CD14-positive monocyte (primary cell): ENCODE measurements at regions not wholly inside any gene's neighbourhood (a gene's known extent, or its start where the extent isn't known, plus 50 kb on each side); places are given as distances from the start of the nearest gene placed in this dataset.

Source experiments
- DNase-seq, 3 donors: peaks; one replicate each; pipeline ENCODE4 v3.0.0-alpha.2; 2011 to 2022
- H2AFZ ChIP-seq: 2 replicates; pipeline ENCODE4 v1.6.0; 2012; ENCODE audit warnings: mild to moderate bottlenecking, low read depth, low read length, inconsistent platforms; ENCODE audit not compliant: insufficient read depth, poor library complexity, severe bottlenecking
- H3K27ac ChIP-seq, 2 donors: 1 replicate in 1 of 2; 2 replicates in 1 of 2; pipeline ENCODE4 v1.5.1; 2012 to 2013; ENCODE audit warnings: low read length in 2 of 2, control low read depth in 1 of 2, inconsistent platforms in 1 of 2, low read depth in 1 of 2, mild to moderate bottlenecking in 1 of 2
- H3K27me3 ChIP-seq, 2 donors: one replicate each; pipeline versions ENCODE4 v1.6.0 to v1.6.1; 2011 to 2013; ENCODE audit warnings: low read length in 2 of 2; ENCODE audit not compliant: control insufficient read depth in 2 of 2, insufficient read depth in 2 of 2
- H3K36me3 ChIP-seq, 2 donors: replicated peaks in 1 of 2; 1 replicate in 1 of 2; 2 replicates in 1 of 2; pipeline versions ENCODE4 v1.5.1 to v1.6.1; 2012 to 2013; ENCODE audit warnings: low read length in 2 of 2, control low read depth in 1 of 2, inconsistent platforms in 1 of 2, mild to moderate bottlenecking in 1 of 2; ENCODE audit not compliant: insufficient read depth in 2 of 2, control insufficient read depth in 1 of 2
- H3K4me1 ChIP-seq, 2 donors: 1 replicate in 1 of 2; 2 replicates in 1 of 2; pipeline versions ENCODE4 v1.5.1 to v1.6.1; 2012 to 2013; ENCODE audit warnings: low read length in 2 of 2, control low read depth in 1 of 2, inconsistent platforms in 1 of 2, mild to moderate bottlenecking in 1 of 2, moderate library complexity in 1 of 2; ENCODE audit not compliant: insufficient read depth in 2 of 2, control insufficient read depth in 1 of 2
- H3K4me2 ChIP-seq: replicated peaks from 2 replicates; pipeline ENCODE3; 2012; ENCODE audit warnings: low read length, moderate library complexity, mild to moderate bottlenecking; ENCODE audit not compliant: poor library complexity, severe bottlenecking; ENCODE audit errors: extremely low read depth
- H3K4me3 ChIP-seq, 3 experiments: fragments of 200-600 bp in 1 of 3; sonication (generic) in 1 of 3; replicated peaks in 1 of 3; 1 replicate in 2 of 3; 2 replicates in 1 of 3; pipeline ENCODE4 v1.5.1; 2011 to 2013; ENCODE audit warnings: low read length in 3 of 3, mild to moderate bottlenecking in 3 of 3, control low read depth in 2 of 3, low read depth in 2 of 3, inconsistent platforms in 1 of 3, moderate library complexity in 1 of 3
- H3K79me2 ChIP-seq: 2 replicates; pipeline ENCODE4 v1.6.0; 2012; ENCODE audit warnings: mild to moderate bottlenecking, control low read depth, inconsistent platforms, low read length, moderate library complexity; ENCODE audit not compliant: insufficient read depth
- H3K9ac ChIP-seq: 2 replicates; pipeline ENCODE4 v1.6.0; 2017; ENCODE audit warnings: low read length, mild to moderate bottlenecking; ENCODE audit not compliant: insufficient read depth, poor library complexity, severe bottlenecking
- H3K9me3 ChIP-seq, 2 donors: replicated peaks in 1 of 2; 1 replicate in 1 of 2; 2 replicates in 1 of 2; pipeline versions ENCODE4 v1.5.1 to v1.6.1; 2012 to 2013; ENCODE audit warnings: low read length in 2 of 2, control low read depth in 1 of 2; ENCODE audit not compliant: control insufficient read depth in 1 of 2, insufficient read depth in 1 of 2
- H4K20me1 ChIP-seq: 2 replicates; pipeline ENCODE4 v1.6.0; 2012; ENCODE audit warnings: mild to moderate bottlenecking, low read length, control low read depth, moderate library complexity; ENCODE audit not compliant: insufficient read depth
- H3K27ac Mint-ChIP-seq, 7 donors: one replicate each; pipeline ENCODE4 v1.8.0; 2020; ENCODE audit warnings: mild to moderate bottlenecking in 7 of 7, mixed read lengths in 7 of 7, moderate library complexity in 6 of 7, inconsistent platforms in 2 of 7
- H3K27me3 Mint-ChIP-seq, 3 donors: one replicate each; pipeline ENCODE4 v1.8.0; 2021 to 2022; ENCODE audit warnings: low read depth in 3 of 3, mild to moderate bottlenecking in 3 of 3, mixed read lengths in 3 of 3, moderate library complexity in 3 of 3, inconsistent platforms in 1 of 3
- H3K36me3 Mint-ChIP-seq, 2 donors: one replicate each; pipeline ENCODE4 v1.8.0; 2020; ENCODE audit warnings: mixed read lengths in 2 of 2, inconsistent platforms in 1 of 2, mild to moderate bottlenecking in 1 of 2
- H3K4me1 Mint-ChIP-seq: one replicate; pipeline ENCODE4 v1.8.0; 2020; ENCODE audit warnings: mild to moderate bottlenecking, mixed read lengths
- H3K4me3 Mint-ChIP-seq, 2 donors: one replicate each; pipeline ENCODE4 v1.8.0; 2020; ENCODE audit warnings: mild to moderate bottlenecking in 2 of 2, mixed read lengths in 2 of 2, moderate library complexity in 1 of 2
- H3K9me3 Mint-ChIP-seq, 7 donors: one replicate each; pipeline ENCODE4 v1.8.0; 2020 to 2022; ENCODE audit warnings: mixed read lengths in 7 of 7, mild to moderate bottlenecking in 6 of 7, moderate library complexity in 6 of 7, inconsistent platforms in 2 of 7
- CTCF ChIP-seq: fragments of 200-600 bp; IDR thresholded peaks from one replicate; pipeline ENCODE4 v1.8.0; 2022; ENCODE audit warnings: antibody characterized with exemption, mild to moderate bottlenecking
- WGBS: methylation state at CpG from one replicate; pipeline ENCODE4 v1.1.5; 2013; ENCODE audit warnings: missing lambda C conversion rate; ENCODE audit not compliant: insufficient coverage; 5-methylcytosine and 5-hydroxymethylcytosine counted together
- intact Hi-C, 2 donors: fragments of 100-400 bp; cut with micrococcal nuclease; formaldehyde crosslinking; loops; one replicate each; pipeline versions ENCODE4 v1.15.0 to v1.15.1; 2023

GRCh38 chr6:108764580-108764950 lies 83.7 kb upstream of the ARMC2 start:
- Histone ChIP-seq H3K4me2 (no peak overlapping the region), H4K20me1 (no peaks in the 10 kb centered on the region), H3K27me3 (no peaks in the 10 kb centered on the region), H2AFZ (no peak overlapping the region), H3K4me1 (peaks cover 7 to 11% of the 10 kb centered on the region in 2 donors), H3K79me2 (no peaks in the 10 kb centered on the region), H3K36me3 (no peaks in the 10 kb centered on the region), H3K9me3 (no peaks in the 10 kb centered on the region), H3K9ac (no peak overlapping the region), H3K4me3 (no peak overlapping the region), H3K27ac (no peak overlapping the region)
- intact Hi-C loops, result no loop called here
- H3K9me3 Mint-ChIP-seq, result no peaks in the 10 kb centered on the region
- peaks cover 12% of the 10 kb centered on the region for H3K4me1 Mint-ChIP-seq
- TF ChIP-seq CTCF, result no peak
- no peak overlapping the region for H3K27ac Mint-ChIP-seq
- no peaks in the 10 kb centered on the region for H3K36me3 Mint-ChIP-seq
- H3K27me3 Mint-ChIP-seq, result peaks cover 0 to 4% (median 4%) of the 10 kb centered on the region in 3 donors
- no CpG with 5 or more reads among the region's 1 CpG for WGBS
- DNase-seq, result no peak
- no peak overlapping the region for H3K4me3 Mint-ChIP-seq

- DNase-seq, result no peak
- Mint-ChIP-seq H3K9me3 (no peaks in the 10 kb centered on the region), H3K4me3 (no peak overlapping the region), H3K4me1 (peaks cover 12% of the 10 kb centered on the region), H3K27me3 (peaks cover 0 to 7% (median 4%) of the 10 kb centered on the region in 3 donors), H3K36me3 (no peaks in the 10 kb centered on the region), H3K27ac (no peak overlapping the region)
- no peak overlapping the region for H3K4me3 ChIP-seq
- intact Hi-C loops, result no loop called here
- no peaks in the 10 kb centered on the region for H4K20me1 ChIP-seq
- no peak overlapping the region for H3K9ac ChIP-seq
- no peak overlapping the region for H2AFZ ChIP-seq
- no peaks in the 10 kb centered on the region for H3K79me2 ChIP-seq
- 100% methylated on average over 2 of the region's 2 CpGs for WGBS
- no peaks in the 10 kb centered on the region for H3K9me3 ChIP-seq
- no peak overlapping the region for H3K4me2 ChIP-seq
- peaks cover 7 to 11% of the 10 kb centered on the region in 2 donors for H3K4me1 ChIP-seq
- no peaks in the 10 kb centered on the region for H3K27me3 ChIP-seq
- H3K36me3 ChIP-seq, result no peaks in the 10 kb centered on the region
- H3K27ac ChIP-seq, result no peak overlapping the region
- no peak for TF ChIP-seq CTCF
These were observed 82.7 kb upstream of the ARMC2 start for GRCh38 chr6:108765495-108765894.
